Ishikawa (cell line): ENCODE measurements at regions not wholly inside any gene's neighbourhood (a gene's known extent, or its start where the extent isn't known, plus 50 kb on each side); places are given as distances from the start of the nearest gene placed in this dataset.

Experiments
- CEBPB ChIP-seq: IDR thresholded peaks from 2 replicates; pipeline ENCODE4 v1.6.1; 2012
- CREB1 ChIP-seq: IDR thresholded peaks from 2 replicates; pipeline ENCODE4 v1.6.1; 2012; ENCODE audit warnings: low read depth
- EGR1 ChIP-seq: IDR thresholded peaks from 2 replicates; pipeline ENCODE4 v1.6.1; 2012
- EP300 ChIP-seq: IDR thresholded peaks from 2 replicates; pipeline ENCODE4 v1.6.1; 2012; ENCODE audit warnings: borderline replicate concordance
- FOXM1 ChIP-seq: IDR thresholded peaks from 2 replicates; pipeline ENCODE4 v1.6.1; 2012; ENCODE audit warnings: low read depth, borderline replicate concordance
- MAX ChIP-seq: IDR thresholded peaks from 2 replicates; pipeline ENCODE4 v1.6.1; 2012
- NFIC ChIP-seq: IDR thresholded peaks from 2 replicates; pipeline ENCODE4 v1.6.1; 2012
- RAD21 ChIP-seq: IDR thresholded peaks from 2 replicates; pipeline ENCODE4 v1.6.1; 2012; ENCODE audit warnings: low read depth
- REST ChIP-seq: IDR thresholded peaks from 2 replicates; pipeline ENCODE4 v1.6.1; 2012; ENCODE audit warnings: low read depth, mild to moderate bottlenecking
- TAF1 ChIP-seq: IDR thresholded peaks from 2 replicates; pipeline ENCODE4 v1.6.1; 2012; ENCODE audit warnings: low read depth, mild to moderate bottlenecking
- TCF12 ChIP-seq: IDR thresholded peaks from 2 replicates; pipeline ENCODE4 v1.6.1; 2012; ENCODE audit warnings: low read depth
- TEAD4 ChIP-seq: IDR thresholded peaks from 2 replicates; pipeline ENCODE4 v1.6.1; 2012
- USF1 ChIP-seq: IDR thresholded peaks from 2 replicates; pipeline ENCODE4 v1.6.1; 2012
- YY1 ChIP-seq: IDR thresholded peaks from 2 replicates; pipeline ENCODE4 v1.6.1; 2012; ENCODE audit warnings: low read depth
- ZBTB7A ChIP-seq: IDR thresholded peaks from 2 replicates; pipeline ENCODE4 v1.6.1; 2012; ENCODE audit warnings: low read depth

GRCh38 chr2:200079356-200079755, 124.0 kb downstream of the MAIP1 start:
- TF ChIP-seq EGR1 (no peak), RAD21 (no peak), NFIC (no peak), YY1 (no peak), TCF12 (no peak), FOXM1 (no peak), TAF1 (no peak), ZBTB7A (no peak), REST (no peak), USF1 (no peak), CREB1 (no peak), CEBPB (no peak), MAX (no peak), EP300 (no peak), TEAD4 (no peak)

GRCh38 chr2:200081236-200081635, 125.9 kb downstream of the MAIP1 start:
- no peak for TF ChIP-seq TAF1
- no peak for TF ChIP-seq YY1
- no peak for TF ChIP-seq CEBPB
- TF ChIP-seq MAX, result no peak
- TF ChIP-seq TCF12, result no peak
- no peak for TF ChIP-seq FOXM1
- TF ChIP-seq ZBTB7A, result no peak
- TF ChIP-seq REST, result no peak

GRCh38 chr2:200081811-200082210, 126.4 kb downstream of the MAIP1 start:
- TF ChIP-seq CEBPB (no peak), ZBTB7A (no peak), REST (no peak), YY1 (no peak), CREB1 (no peak), USF1 (no peak), TCF12 (no peak), TEAD4 (no peak), RAD21 (no peak), FOXM1 (no peak), MAX (no peak), TAF1 (no peak), NFIC (no peak), EGR1 (no peak), EP300 (no peak)

GRCh38 chr2:200084036-200084435, 128.7 kb downstream of the MAIP1 start:
- TF ChIP-seq RAD21, result no peak
- TF ChIP-seq YY1, result no peak
- no peak for TF ChIP-seq TCF12
- TF ChIP-seq TAF1, result no peak
- no peak for TF ChIP-seq NFIC
- TF ChIP-seq EP300, result no peak
- no peak for TF ChIP-seq CEBPB
- no peak for TF ChIP-seq ZBTB7A
- TF ChIP-seq CREB1, result no peak
- TF ChIP-seq REST, result no peak
- TF ChIP-seq EGR1, result no peak
- TF ChIP-seq MAX, result no peak
